Smooth muscle cell (in vitro differentiated cells): ENCODE measurements at regions not wholly inside any gene's neighbourhood (a gene's known extent, or its start where the extent isn't known, plus 50 kb on each side); places are given as distances from the start of the nearest gene placed in this dataset.

Experiments
- DNase-seq: peaks from one replicate; lab custom pipeline; 2025; ENCODE audit not compliant: unreplicated experiment; lab: John Stamatoyannopoulos, UW
- H2AFZ ChIP-seq: fragments of 200-600 bp; sonication (generic); 2 replicates; pipeline ENCODE4 v1.6.0; 2016; ENCODE audit warnings: antibody characterized with exemption, low read depth, mild to moderate bottlenecking
- H3F3A ChIP-seq: fragments of 200-600 bp; sonication (generic); 2 replicates; pipeline ENCODE4 v1.6.0; 2017; ENCODE audit warnings: antibody characterized with exemption, low read depth
- H3K27ac ChIP-seq: fragments of 200-600 bp; sonication (generic); 2 replicates; pipeline ENCODE4 v1.5.1; 2016; ENCODE audit warnings: low read depth, mild to moderate bottlenecking
- H3K27me3 ChIP-seq: fragments of 200-600 bp; sonication (generic); 2 replicates; pipeline ENCODE4 v1.6.1; 2016; ENCODE audit warnings: low read depth, mild to moderate bottlenecking
- H3K36me3 ChIP-seq: fragments of 200-600 bp; sonication (generic); 2 replicates; pipeline ENCODE4 v1.5.1; 2016; ENCODE audit warnings: low read depth
- H3K4me1 ChIP-seq: fragments of 200-600 bp; sonication (generic); 2 replicates; pipeline ENCODE4 v1.5.1; 2016; ENCODE audit warnings: low read depth
- H3K4me2 ChIP-seq: fragments of 200-600 bp; sonication (generic); 2 replicates; pipeline ENCODE4 v1.6.0; 2016; ENCODE audit warnings: mild to moderate bottlenecking
- H3K4me3 ChIP-seq: fragments of 200-600 bp; sonication (generic); 2 replicates; pipeline ENCODE4 v1.5.1; 2016; ENCODE audit warnings: mild to moderate bottlenecking
- H3K79me2 ChIP-seq: fragments of 200-600 bp; sonication (generic); 2 replicates; pipeline ENCODE4 v1.6.0; 2016; ENCODE audit warnings: low read depth, mild to moderate bottlenecking
- H3K9ac ChIP-seq: fragments of 200-600 bp; sonication (generic); 2 replicates; pipeline ENCODE4 v1.6.0; 2016; ENCODE audit warnings: low read depth
- H3K9me3 ChIP-seq: fragments of 200-600 bp; sonication (generic); replicated peaks from 2 replicates; pipeline ENCODE4 v1.5.1; 2016; ENCODE audit warnings: low read depth
- H4K20me1 ChIP-seq: fragments of 200-600 bp; sonication (generic); 2 replicates; pipeline ENCODE4 v1.6.0; 2016; ENCODE audit warnings: low read depth
- WGBS: methylation state at CpG from one replicate; pipeline ENCODE4 v1.1.7; 2016; ENCODE audit warnings: low lambda C conversion rate; 5-methylcytosine and 5-hydroxymethylcytosine counted together
- TF ChIP-seq, protein P1 (sequence below): fragments of 200-600 bp; sonication (generic); IDR thresholded peaks from 2 replicates; pipeline ENCODE4 v1.5.1; 2017; ENCODE audit warnings: borderline replicate concordance, mild to moderate bottlenecking, antibody characterized with exemption; ENCODE audit not compliant: insufficient read depth, poor library complexity, severe bottlenecking

DNA sequence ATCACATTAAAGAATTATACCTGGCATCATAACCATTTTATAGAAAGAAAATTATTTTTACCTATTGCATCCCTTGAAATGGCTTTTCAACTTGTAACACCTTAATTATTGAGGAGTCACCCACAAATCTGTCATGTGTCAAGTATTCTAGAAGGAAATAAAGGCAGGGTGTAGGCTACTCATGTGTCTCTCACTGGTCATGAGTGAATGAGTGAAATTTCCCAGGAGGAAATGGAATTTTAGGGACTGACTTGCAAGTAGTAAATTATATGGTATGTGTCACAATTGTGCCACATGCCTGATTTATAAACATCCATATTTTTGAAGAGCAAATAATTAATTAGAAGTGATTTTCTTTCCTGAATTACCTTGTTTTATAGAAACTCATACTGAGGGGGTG lies 310.5 kb upstream of the ADAMTS9 start:
- H3K79me2 ChIP-seq = no peaks in the 10 kb centered on the region
- H4K20me1 ChIP-seq = no peaks in the 10 kb centered on the region
- TF ChIP-seq, protein P1, sequence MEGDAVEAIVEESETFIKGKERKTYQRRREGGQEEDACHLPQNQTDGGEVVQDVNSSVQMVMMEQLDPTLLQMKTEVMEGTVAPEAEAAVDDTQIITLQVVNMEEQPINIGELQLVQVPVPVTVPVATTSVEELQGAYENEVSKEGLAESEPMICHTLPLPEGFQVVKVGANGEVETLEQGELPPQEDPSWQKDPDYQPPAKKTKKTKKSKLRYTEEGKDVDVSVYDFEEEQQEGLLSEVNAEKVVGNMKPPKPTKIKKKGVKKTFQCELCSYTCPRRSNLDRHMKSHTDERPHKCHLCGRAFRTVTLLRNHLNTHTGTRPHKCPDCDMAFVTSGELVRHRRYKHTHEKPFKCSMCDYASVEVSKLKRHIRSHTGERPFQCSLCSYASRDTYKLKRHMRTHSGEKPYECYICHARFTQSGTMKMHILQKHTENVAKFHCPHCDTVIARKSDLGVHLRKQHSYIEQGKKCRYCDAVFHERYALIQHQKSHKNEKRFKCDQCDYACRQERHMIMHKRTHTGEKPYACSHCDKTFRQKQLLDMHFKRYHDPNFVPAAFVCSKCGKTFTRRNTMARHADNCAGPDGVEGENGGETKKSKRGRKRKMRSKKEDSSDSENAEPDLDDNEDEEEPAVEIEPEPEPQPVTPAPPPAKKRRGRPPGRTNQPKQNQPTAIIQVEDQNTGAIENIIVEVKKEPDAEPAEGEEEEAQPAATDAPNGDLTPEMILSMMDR = no peak
- H3K27ac ChIP-seq = no peak overlapping the region
- DNase-seq = no peak
- no peaks in the 10 kb centered on the region for H3F3A ChIP-seq
- no peak overlapping the region for H2AFZ ChIP-seq
- no peaks in the 10 kb centered on the region for H3K9me3 ChIP-seq
- peaks cover 7% of the 10 kb centered on the region for H3K4me1 ChIP-seq
- H3K4me3 ChIP-seq = no peak overlapping the region
- H3K9ac ChIP-seq = no peak overlapping the region
- H3K27me3 ChIP-seq = no peaks in the 10 kb centered on the region
- H3K36me3 ChIP-seq = no peaks in the 10 kb centered on the region
- no peak overlapping the region for H3K4me2 ChIP-seq

GRCh38 chr3:64995857-64996551 lies 308.2 kb upstream of the ADAMTS9 start:
- 45% methylated on average over 9 of the region's 9 CpGs for WGBS
- Histone ChIP-seq H3K9ac (no peak overlapping the region), H3K27ac (no peak overlapping the region), H3K4me2 (no peak overlapping the region), H2AFZ (no peak overlapping the region), H4K20me1 (no peaks in the 10 kb centered on the region), H3K4me1 (peaks cover 7% of the 10 kb centered on the region), H3K4me3 (no peak overlapping the region), H3F3A (no peaks in the 10 kb centered on the region), H3K9me3 (no peaks in the 10 kb centered on the region), H3K79me2 (no peaks in the 10 kb centered on the region), H3K27me3 (no peaks in the 10 kb centered on the region), H3K36me3 (no peaks in the 10 kb centered on the region)
- no peak for DNase-seq
- TF ChIP-seq, protein P1 = no peak

- 94% methylated on average over 6 of the region's 6 CpGs for WGBS
- Histone ChIP-seq H3K9me3 (no peaks in the 10 kb centered on the region), H3K36me3 (no peaks in the 10 kb centered on the region), H3K27ac (no peak overlapping the region), H3K4me3 (no peak overlapping the region), H4K20me1 (no peaks in the 10 kb centered on the region), H3K9ac (no peak overlapping the region), H3K27me3 (no peaks in the 10 kb centered on the region), H3K4me2 (no peak overlapping the region), H2AFZ (no peak overlapping the region), H3K4me1 (peaks cover 7% of the 10 kb centered on the region), H3K79me2 (no peaks in the 10 kb centered on the region), H3F3A (no peaks in the 10 kb centered on the region)
- DNase-seq = no peak
- TF ChIP-seq, protein P1 = no peak
Measured at GRCh38 chr3:64993781-64994180, 306.0 kb upstream of the ADAMTS9 start.
